ENCODE measurements at regions not wholly inside any gene's neighbourhood (a gene's known extent, or its start where the extent isn't known, plus 50 kb on each side); places are given as distances from the start of the nearest gene placed in this dataset.
A peak's percentile ranks its signal among the peaks of the same experiment; 100 is the strongest.

- DNase-seq = no peak
Observed at GRCh38 chr1:199776768-199777497, 250.6 kb upstream of the NR5A2 start.

GRCh38 chr1:199778324-199778955, 249.1 kb upstream of the NR5A2 start:
- DNase-seq = no peak

GRCh38 chr1:199780091-199780490, 247.4 kb upstream of the NR5A2 start:
- DNase-seq = no peak

- no peak for DNase-seq
Observed at GRCh38 chr1:199780948-199781670, 246.4 kb upstream of the NR5A2 start.

- DNase-seq = no peak
Observed at GRCh38 chr1:199784138-199784895, 243.2 kb upstream of the NR5A2 start.

GRCh38 chr1:199786695-199787094, 240.8 kb upstream of the NR5A2 start:
- DNase-seq = no peak

GRCh38 chr1:199789141-199789540, 238.4 kb upstream of the NR5A2 start:
- no peak for DNase-seq

GRCh38 chr1:199791495-199791894, 236.0 kb upstream of the NR5A2 start:
- no peak for DNase-seq

GRCh38 chr1:199792874-199793273, 234.6 kb upstream of the NR5A2 start:
- DNase-seq = no peak

GRCh38 chr1:199794105-199794863, 233.2 kb upstream of the NR5A2 start:
- DNase-seq = no peak

GRCh38 chr1:199799116-199799515, 228.4 kb upstream of the NR5A2 start:
- no peak for DNase-seq

- no peak for DNase-seq
Observed at GRCh38 chr1:199804526-199804925, 223.0 kb upstream of the NR5A2 start.

- DNase-seq = no peak
Observed at GRCh38 chr1:199808110-199808870, 219.2 kb upstream of the NR5A2 start.

GRCh38 chr1:199809311-199809710, 218.2 kb upstream of the NR5A2 start:
- no peak for DNase-seq

- DNase-seq = no peak
Observed at GRCh38 chr1:199811163-199811562, 216.3 kb upstream of the NR5A2 start.

GRCh38 chr1:199813198-199813597, 214.3 kb upstream of the NR5A2 start:
- no peak for DNase-seq

- DNase-seq = no peak
Observed at GRCh38 chr1:199815947-199816346, 211.6 kb upstream of the NR5A2 start.

GRCh38 chr1:199817266-199817665, 210.2 kb upstream of the NR5A2 start:
- DNase-seq = no peak

GRCh38 chr1:199821029-199821779, 206.3 kb upstream of the NR5A2 start:
- DNase-seq = peak; percentile 62

GRCh38 chr1:199832451-199832850, 195.1 kb upstream of the NR5A2 start:
- no peak for DNase-seq

GRCh38 chr1:199834711-199835110, 192.8 kb upstream of the NR5A2 start:
- no peak for DNase-seq
